CD4-positive, CD25-positive, alpha-beta regulatory T cell (primary cell): ENCODE measurements at regions not wholly inside any gene's neighbourhood (a gene's known extent, or its start where the extent isn't known, plus 50 kb on each side); places are given as distances from the start of the nearest gene placed in this dataset.

Source experiments
- ATAC-seq, 2 donors: fragments of 150-1000 bp; cut with Tn5 transposase; one replicate each; pipeline ENCODE4 v1.10.0; 2021; ENCODE audit warnings: low read depth in 2 of 2, moderate number of reproducible peaks in 2 of 2, moderate library complexity in 1 of 2
- DNase-seq, 3 donors: peaks; one replicate each; pipeline versions ENCODE4 v3.0.0 to v3.0.0-alpha.2; 2012 to 2022; ENCODE audit warnings: mixed read lengths in 1 of 3
- H3K27ac ChIP-seq: one replicate; pipeline ENCODE4 v1.7.0; 2013; ENCODE audit warnings: mild to moderate bottlenecking, low read length; ENCODE audit not compliant: insufficient read depth, poor library complexity, severe bottlenecking
- H3K27me3 ChIP-seq: one replicate; pipeline ENCODE4 v1.7.0; 2013; ENCODE audit warnings: low read length; ENCODE audit not compliant: control insufficient read depth, insufficient read depth
- H3K36me3 ChIP-seq: one replicate; pipeline ENCODE4 v1.7.0; 2013; ENCODE audit warnings: mild to moderate bottlenecking, low read length, moderate library complexity; ENCODE audit not compliant: control insufficient read depth, insufficient read depth
- H3K4me1 ChIP-seq: 2 replicates; pipeline ENCODE4 v1.7.0; 2013; ENCODE audit warnings: mild to moderate bottlenecking, low read length; ENCODE audit not compliant: insufficient read depth, control insufficient read depth, poor library complexity, severe bottlenecking
- H3K4me3 ChIP-seq: one replicate; pipeline ENCODE4 v1.7.0; 2013; ENCODE audit warnings: low read depth, mild to moderate bottlenecking, low read length, moderate library complexity
- H3K9me3 ChIP-seq, 2 experiments: 1 replicate in 1 of 2; 2 replicates in 1 of 2; pipeline ENCODE4 v1.7.0; 2013; ENCODE audit warnings: low read length in 2 of 2, mild to moderate bottlenecking in 1 of 2, moderate library complexity in 1 of 2; ENCODE audit not compliant: control insufficient read depth in 2 of 2
- H3K27ac Mint-ChIP-seq, 3 donors: one replicate each; pipeline ENCODE4 v1.8.0; 2020 to 2022; ENCODE audit warnings: mild to moderate bottlenecking in 3 of 3, mixed read lengths in 3 of 3, moderate library complexity in 2 of 3
- H3K27me3 Mint-ChIP-seq: one replicate; pipeline ENCODE4 v1.8.0; 2022; ENCODE audit warnings: mild to moderate bottlenecking, mixed read lengths
- H3K36me3 Mint-ChIP-seq: one replicate; pipeline ENCODE4 v1.8.0; 2020; ENCODE audit warnings: mixed read lengths
- H3K4me1 Mint-ChIP-seq, 4 donors: one replicate each; pipeline ENCODE4 v1.8.0; 2020 to 2022; ENCODE audit warnings: mixed read lengths in 4 of 4, mild to moderate bottlenecking in 1 of 4
- H3K4me3 Mint-ChIP-seq, 4 donors: one replicate each; pipeline ENCODE4 v1.8.0; 2020 to 2022; ENCODE audit warnings: mild to moderate bottlenecking in 4 of 4, mixed read lengths in 4 of 4, moderate library complexity in 3 of 4
- H3K9me3 Mint-ChIP-seq, 7 donors: one replicate each; pipeline ENCODE4 v1.8.0; 2020 to 2022; ENCODE audit warnings: mixed read lengths in 7 of 7, mild to moderate bottlenecking in 3 of 7, moderate library complexity in 2 of 7

- H3K36me3 ChIP-seq = no peaks in the 10 kb centered on the region
- ATAC-seq = no peak
- H3K4me1 ChIP-seq = no peaks in the 10 kb centered on the region
- Mint-ChIP-seq H3K27me3 (no peaks in the 10 kb centered on the region), H3K9me3 (peaks cover 0 to 20% (median 8%) of the 10 kb centered on the region in 7 donors), H3K27ac (no peak overlapping the region), H3K4me3 (no peak overlapping the region), H3K4me1 (no peaks in the 10 kb centered on the region), H3K36me3 (no peaks in the 10 kb centered on the region)
- no peaks in the 10 kb centered on the region for H3K9me3 ChIP-seq
- H3K27me3 ChIP-seq = no peaks in the 10 kb centered on the region
- DNase-seq = no peak
- no peak overlapping the region for H3K4me3 ChIP-seq
- no peak overlapping the region for H3K27ac ChIP-seq
These were observed 1177.4 kb upstream of the PHF14 start for GRCh38 chr7:9796241-9796640.

DNA sequence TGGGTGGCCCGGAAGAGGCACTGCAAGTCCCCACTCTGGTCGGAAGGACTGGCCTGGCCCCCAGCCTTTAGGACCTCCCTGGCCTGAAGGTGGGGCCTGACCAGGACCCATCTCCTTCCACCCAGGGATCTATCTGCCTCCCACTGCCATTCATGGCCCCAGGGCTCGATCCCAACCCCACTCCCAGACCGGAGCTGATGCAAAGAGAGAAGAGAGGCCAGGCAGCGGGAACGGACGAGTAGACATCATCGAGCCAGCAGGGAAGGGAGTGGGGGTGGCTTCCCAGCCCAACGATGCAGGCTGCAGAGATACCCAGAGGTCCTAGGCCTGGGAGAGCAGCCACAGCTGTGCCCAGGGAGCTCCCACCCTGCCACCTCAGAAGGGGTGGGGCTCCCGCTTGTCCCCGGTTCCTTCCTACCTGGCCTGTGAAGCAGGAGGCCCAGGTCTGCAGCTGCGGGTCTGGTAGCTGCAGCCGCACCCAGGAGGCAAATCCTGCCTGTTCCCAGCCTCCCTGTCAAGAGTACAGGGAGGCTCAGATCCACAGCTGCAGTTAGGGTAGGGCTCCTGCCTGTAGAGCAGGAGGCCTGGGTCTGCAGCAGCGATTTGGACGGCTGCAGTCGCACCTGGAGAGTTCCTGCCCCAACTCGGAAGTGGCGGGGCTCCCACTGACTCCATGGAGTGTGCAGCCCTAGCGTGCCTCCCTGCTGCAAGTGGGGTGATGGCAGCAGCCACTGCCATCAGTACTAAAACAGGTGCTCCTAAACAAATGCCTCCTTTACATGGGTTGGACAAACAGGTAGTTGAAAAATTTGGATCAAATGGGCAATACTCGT lies 1151.0 kb upstream of the PHF14 start:
- Histone ChIP-seq H3K27ac (no peak overlapping the region), H3K9me3 (no peaks in the 10 kb centered on the region), H3K4me3 (no peak overlapping the region), H3K4me1 (no peaks in the 10 kb centered on the region), H3K36me3 (no peaks in the 10 kb centered on the region), H3K27me3 (no peaks in the 10 kb centered on the region)
- no peak for DNase-seq
- H3K36me3 Mint-ChIP-seq = no peaks in the 10 kb centered on the region
- no peaks in the 10 kb centered on the region for H3K27me3 Mint-ChIP-seq
- H3K4me1 Mint-ChIP-seq = no peaks in the 10 kb centered on the region
- ATAC-seq = no peak
- H3K9me3 Mint-ChIP-seq = peaks cover 0 to 15% (median 10%) of the 10 kb centered on the region in 7 donors
- no peak overlapping the region for H3K4me3 Mint-ChIP-seq
- no peak overlapping the region for H3K27ac Mint-ChIP-seq

DNA sequence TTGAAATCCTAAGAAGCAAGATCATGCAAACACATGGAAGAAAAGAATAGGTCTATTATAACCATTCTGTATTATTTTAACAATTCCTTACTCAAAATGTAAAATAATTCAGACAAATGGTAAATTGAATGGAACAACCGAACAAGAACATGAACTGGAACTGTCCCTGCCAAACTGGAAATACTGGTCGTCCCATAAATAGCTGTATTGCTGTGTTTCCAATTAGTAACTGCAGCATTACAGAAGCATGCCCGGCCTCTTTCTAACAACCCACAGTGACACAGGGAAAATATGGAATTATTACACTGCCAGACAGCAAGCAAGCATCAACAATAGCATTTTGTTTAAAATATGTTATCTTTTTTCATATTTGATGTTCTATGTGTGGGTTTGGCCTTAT lies 1138.5 kb upstream of the PHF14 start:
- ATAC-seq = no peak
- Mint-ChIP-seq H3K27me3 (no peaks in the 10 kb centered on the region), H3K36me3 (no peaks in the 10 kb centered on the region), H3K9me3 (peaks cover 0 to 11% (median 5%) of the 10 kb centered on the region in 7 donors), H3K4me3 (no peak overlapping the region), H3K4me1 (no peaks in the 10 kb centered on the region), H3K27ac (no peak overlapping the region)
- Histone ChIP-seq H3K27ac (no peak overlapping the region), H3K9me3 (no peaks in the 10 kb centered on the region), H3K4me1 (no peaks in the 10 kb centered on the region), H3K27me3 (no peaks in the 10 kb centered on the region), H3K36me3 (no peaks in the 10 kb centered on the region), H3K4me3 (no peak overlapping the region)
- no peak for DNase-seq

DNA sequence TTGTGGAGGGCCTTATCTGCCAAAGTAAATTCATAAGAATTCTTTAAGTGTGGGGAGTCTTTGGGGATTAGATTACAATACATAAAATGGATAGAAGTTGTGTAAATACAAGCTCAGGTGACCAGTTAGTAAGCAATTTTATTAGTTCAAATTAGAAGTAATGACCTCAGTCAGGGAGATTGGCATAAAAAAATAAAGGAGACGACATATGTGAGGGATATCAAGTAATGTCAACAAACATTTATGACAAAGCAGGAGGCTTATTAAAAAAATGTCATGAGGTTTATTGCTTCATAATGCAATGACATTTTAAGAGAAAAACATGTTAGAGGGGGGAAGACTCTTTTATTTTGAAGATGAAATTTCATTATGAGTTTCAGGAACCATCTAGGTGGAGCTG lies 1137.0 kb upstream of the PHF14 start:
- Mint-ChIP-seq H3K27ac (no peak overlapping the region), H3K36me3 (no peaks in the 10 kb centered on the region), H3K9me3 (peaks cover 0 to 7% (median 5%) of the 10 kb centered on the region in 7 donors), H3K4me3 (no peak overlapping the region), H3K4me1 (no peaks in the 10 kb centered on the region), H3K27me3 (no peaks in the 10 kb centered on the region)
- no peak for ATAC-seq
- Histone ChIP-seq H3K9me3 (peaks cover 0 to 3% of the 10 kb centered on the region in 2 experiments), H3K36me3 (no peaks in the 10 kb centered on the region), H3K4me1 (no peaks in the 10 kb centered on the region), H3K27ac (no peak overlapping the region), H3K4me3 (no peak overlapping the region), H3K27me3 (no peaks in the 10 kb centered on the region)
- DNase-seq = no peak

- no peak for DNase-seq
- H3K4me3 Mint-ChIP-seq = no peak overlapping the region
- Histone ChIP-seq H3K4me3 (no peak overlapping the region), H3K4me1 (no peaks in the 10 kb centered on the region), H3K27me3 (no peaks in the 10 kb centered on the region), H3K36me3 (no peaks in the 10 kb centered on the region), H3K27ac (no peak overlapping the region), H3K9me3 (peaks cover 0 to 3% of the 10 kb centered on the region in 2 experiments)
- H3K36me3 Mint-ChIP-seq = no peaks in the 10 kb centered on the region
- no peaks in the 10 kb centered on the region for H3K27me3 Mint-ChIP-seq
- H3K4me1 Mint-ChIP-seq = no peaks in the 10 kb centered on the region
- H3K9me3 Mint-ChIP-seq = peaks cover 0 to 7% (median 3%) of the 10 kb centered on the region in 7 donors
- no peak for ATAC-seq
- no peak overlapping the region for H3K27ac Mint-ChIP-seq
These were observed 1131.4 kb upstream of the PHF14 start for GRCh38 chr7:9842301-9842700.

- Mint-ChIP-seq H3K4me1 (no peaks in the 10 kb centered on the region), H3K27me3 (no peaks in the 10 kb centered on the region)
These were observed 1126.8 kb upstream of the PHF14 start for GRCh38 chr7:9846902-9847301.

DNA sequence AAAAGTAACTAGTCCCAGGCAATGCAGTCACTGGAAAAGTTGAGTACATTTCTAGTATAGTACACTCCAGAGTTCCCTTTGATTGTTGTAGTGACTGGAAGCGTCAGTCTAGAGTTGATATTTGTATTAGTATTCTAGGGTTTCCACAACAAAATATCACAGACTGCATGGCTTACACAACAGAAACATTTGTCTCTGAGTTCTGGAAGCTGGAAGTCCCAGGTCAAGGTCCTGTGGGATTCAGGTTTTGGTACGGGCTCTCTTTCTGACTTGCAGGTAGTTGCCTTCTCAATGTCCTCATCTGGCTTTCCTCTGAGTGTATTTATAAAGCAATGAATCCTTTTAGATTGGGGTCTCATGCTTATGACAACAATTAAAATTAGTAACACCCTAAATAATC lies 1119.1 kb upstream of the PHF14 start:
- no peak for ATAC-seq
- Mint-ChIP-seq H3K27me3 (no peaks in the 10 kb centered on the region), H3K4me1 (no peaks in the 10 kb centered on the region), H3K27ac (no peak overlapping the region), H3K36me3 (no peaks in the 10 kb centered on the region), H3K4me3 (no peak overlapping the region), H3K9me3 (peaks cover 0 to 16% (median 1%) of the 10 kb centered on the region in 7 donors)
- no peaks in the 10 kb centered on the region for H3K9me3 ChIP-seq
- no peaks in the 10 kb centered on the region for H3K4me1 ChIP-seq
- H3K36me3 ChIP-seq = no peaks in the 10 kb centered on the region
- H3K27ac ChIP-seq = no peak overlapping the region
- no peaks in the 10 kb centered on the region for H3K27me3 ChIP-seq
- DNase-seq = no peak
- H3K4me3 ChIP-seq = no peak overlapping the region

More at GRCh38 chr7:9846902-9847301, 1126.8 kb upstream of the PHF14 start:
- H3K36me3 ChIP-seq = no peaks in the 10 kb centered on the region
- no peaks in the 10 kb centered on the region for H3K9me3 ChIP-seq
- H3K4me1 ChIP-seq = no peaks in the 10 kb centered on the region
- no peak for DNase-seq
- no peak overlapping the region for H3K27ac ChIP-seq
- ATAC-seq = no peak
- Mint-ChIP-seq H3K36me3 (no peaks in the 10 kb centered on the region), H3K27ac (no peak overlapping the region), H3K4me3 (no peak overlapping the region), H3K9me3 (peaks cover 0 to 2% (median 0%) of the 10 kb centered on the region in 7 donors)
- H3K4me3 ChIP-seq = no peak overlapping the region
- H3K27me3 ChIP-seq = no peaks in the 10 kb centered on the region

- Histone ChIP-seq H3K36me3 (no peaks in the 10 kb centered on the region), H3K27me3 (no peaks in the 10 kb centered on the region), H3K4me1 (no peaks in the 10 kb centered on the region), H3K27ac (no peak overlapping the region), H3K4me3 (no peak overlapping the region), H3K9me3 (no peaks in the 10 kb centered on the region)
- Mint-ChIP-seq H3K9me3 (peaks cover 2 to 34% (median 7%) of the 10 kb centered on the region in 7 donors), H3K27me3 (no peaks in the 10 kb centered on the region), H3K4me1 (no peaks in the 10 kb centered on the region), H3K27ac (no peak overlapping the region), H3K4me3 (no peak overlapping the region), H3K36me3 (no peaks in the 10 kb centered on the region)
- ATAC-seq (no peak), DNase-seq (no peak)
These were observed 1117.0 kb upstream of the PHF14 start for GRCh38 chr7:9856668-9857067.
